OCI-LY3 (cell line): ENCODE measurements at regions not wholly inside any gene's neighbourhood (a gene's known extent, or its start where the extent isn't known, plus 50 kb on each side); places are given as distances from the start of the nearest gene placed in this dataset.

Source experiments
- EZH2phosphoT487 ChIP-seq: fragments of 200-600 bp; shearing (Covaris generic); IDR thresholded peaks from 2 replicates; pipeline ENCODE4 v1.6.1; 2018; ENCODE audit warnings: antibody characterized with exemption, mixed run types, low read depth
- TF ChIP-seq, protein P1 (sequence below): fragments of 200-600, 300-600 bp; sonication (generic); IDR thresholded peaks from 2 replicates; pipeline ENCODE4 v1.5.1; 2014; ENCODE audit warnings: antibody characterized with exemption, low read length, low read depth

- TF ChIP-seq, protein P1, sequence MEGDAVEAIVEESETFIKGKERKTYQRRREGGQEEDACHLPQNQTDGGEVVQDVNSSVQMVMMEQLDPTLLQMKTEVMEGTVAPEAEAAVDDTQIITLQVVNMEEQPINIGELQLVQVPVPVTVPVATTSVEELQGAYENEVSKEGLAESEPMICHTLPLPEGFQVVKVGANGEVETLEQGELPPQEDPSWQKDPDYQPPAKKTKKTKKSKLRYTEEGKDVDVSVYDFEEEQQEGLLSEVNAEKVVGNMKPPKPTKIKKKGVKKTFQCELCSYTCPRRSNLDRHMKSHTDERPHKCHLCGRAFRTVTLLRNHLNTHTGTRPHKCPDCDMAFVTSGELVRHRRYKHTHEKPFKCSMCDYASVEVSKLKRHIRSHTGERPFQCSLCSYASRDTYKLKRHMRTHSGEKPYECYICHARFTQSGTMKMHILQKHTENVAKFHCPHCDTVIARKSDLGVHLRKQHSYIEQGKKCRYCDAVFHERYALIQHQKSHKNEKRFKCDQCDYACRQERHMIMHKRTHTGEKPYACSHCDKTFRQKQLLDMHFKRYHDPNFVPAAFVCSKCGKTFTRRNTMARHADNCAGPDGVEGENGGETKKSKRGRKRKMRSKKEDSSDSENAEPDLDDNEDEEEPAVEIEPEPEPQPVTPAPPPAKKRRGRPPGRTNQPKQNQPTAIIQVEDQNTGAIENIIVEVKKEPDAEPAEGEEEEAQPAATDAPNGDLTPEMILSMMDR = no peak
- no peak for TF ChIP-seq EZH2phosphoT487
Measured at GRCh38 chr9:113803811-113804589, 72.1 kb upstream of the ZNF618 start.
